Prostate gland (tissue), 2 donors: ENCODE measurements at regions not wholly inside any gene's neighbourhood (a gene's known extent, or its start where the extent isn't known, plus 50 kb on each side); places are given as distances from the start of the nearest gene placed in this dataset.

Source experiments
- CTCF ChIP-seq, 4 experiments: fragments of 200-600 bp in 2 of 4; fragments of 450-650 bp in 2 of 4; sonication (generic) in 2 of 4; IDR thresholded peaks; 1 replicate in 3 of 4; 2 replicates in 1 of 4; pipeline ENCODE4 v1.5.1; 2016 to 2019; ENCODE audit warnings: antibody characterized with exemption in 4 of 4, mild to moderate bottlenecking in 2 of 4, moderate library complexity in 2 of 4
- POLR2A ChIP-seq: fragments of 450-650 bp; IDR thresholded peaks from one replicate; pipeline ENCODE4 v1.6.1; 2016; ENCODE audit warnings: antibody characterized with exemption, mild to moderate bottlenecking
- POLR2AphosphoS5 ChIP-seq: sonication (generic); formaldehyde crosslinking; IDR thresholded peaks from one replicate; pipeline ENCODE4 v1.6.1; 2017; ENCODE audit warnings: antibody characterized with exemption

- no peak for TF ChIP-seq CTCF (IDR thresholded peaks at IDR 0.05)
- no peak for TF ChIP-seq POLR2AphosphoS5
- TF ChIP-seq POLR2A: no peak
These were observed 355.1 kb downstream of the ALG10 start for GRCh38 chr12:34377243-34378035.
